ENCODE measurements at regions not wholly inside any gene's neighbourhood (a gene's known extent, or its start where the extent isn't known, plus 50 kb on each side); places are given as distances from the start of the nearest gene placed in this dataset.
"Not testable (repeated sequence)": the region's sequence is repeated elsewhere in the genome, so short reads cannot be mapped to it uniquely, and the experiment has no call there.

GRCh38 chr7:131656980-131657723, 100.7 kb upstream of the PODXL start:
- DNase-seq = no peak

GRCh38 chr7:131655866-131656265, 99.4 kb upstream of the PODXL start:
- no peak for DNase-seq

GRCh38 chr7:131655447-131655846, 99.0 kb upstream of the PODXL start:
- DNase-seq = no peak

- peak; percentile 92 for DNase-seq
Observed at GRCh38 chr7:131654668-131655326, 98.4 kb upstream of the PODXL start.

- DNase-seq = no peak
Observed at GRCh38 chr7:131654249-131654558, 97.8 kb upstream of the PODXL start.

GRCh38 chr7:131653418-131654248, 97.2 kb upstream of the PODXL start:
- DNase-seq = peak; percentile 47

GRCh38 chr7:131652934-131653333, 96.5 kb upstream of the PODXL start:
- DNase-seq = no peak

- no peak for DNase-seq
Observed at GRCh38 chr7:131652194-131652593, 95.8 kb upstream of the PODXL start.

GRCh38 chr7:131649879-131650278, 93.5 kb upstream of the PODXL start:
- DNase-seq = no peak

GRCh38 chr7:131649003-131649541, 92.6 kb upstream of the PODXL start:
- no peak for DNase-seq

- no peak for DNase-seq
Observed at GRCh38 chr7:131648491-131648890, 92.1 kb upstream of the PODXL start.

- no peak for DNase-seq
Observed at GRCh38 chr7:131646203-131646602, 89.8 kb upstream of the PODXL start.

GRCh38 chr7:131642429-131642828, 86.0 kb upstream of the PODXL start:
- DNase-seq = no peak

- no peak for DNase-seq
Observed at GRCh38 chr7:131640686-131641085, 84.3 kb upstream of the PODXL start.

GRCh38 chr7:131638641-131639430, 82.4 kb upstream of the PODXL start:
- DNase-seq = no peak

- DNase-seq = no peak
Observed at GRCh38 chr7:131637859-131638258, 81.4 kb upstream of the PODXL start.

GRCh38 chr7:131636092-131636491, 79.7 kb upstream of the PODXL start:
- DNase-seq = no peak

- not testable (repeated sequence) for DNase-seq
Observed at GRCh38 chr7:131634197-131634596, 77.8 kb upstream of the PODXL start.

GRCh38 chr7:131633342-131633843, 77.0 kb upstream of the PODXL start:
- DNase-seq = no peak

GRCh38 chr7:131630427-131630826, 74.0 kb upstream of the PODXL start:
- no peak for DNase-seq

- DNase-seq = no peak
Observed at GRCh38 chr7:131629217-131629882, 72.9 kb upstream of the PODXL start.

GRCh38 chr7:131628634-131629033, 72.2 kb upstream of the PODXL start:
- no peak for DNase-seq
